GM12875 (cell line): ENCODE measurements at regions not wholly inside any gene's neighbourhood (a gene's known extent, or its start where the extent isn't known, plus 50 kb on each side); places are given as distances from the start of the nearest gene placed in this dataset.

Source experiments
- H3K4me3 ChIP-seq: one replicate; pipeline ENCODE4 v1.5.1; 2011; ENCODE audit warnings: low read depth, low read length, control low read depth
- CTCF ChIP-seq: IDR thresholded peaks from 2 replicates; pipeline ENCODE4 v1.5.1; 2011; ENCODE audit warnings: low read depth, mild to moderate bottlenecking, control low read depth, inconsistent platforms, low read length, moderate library complexity, borderline replicate concordance; ENCODE audit not compliant: insufficient read depth

GRCh38 chr18:71598374-71598773 is 945.8 kb downstream of the CBLN2 start:
- H3K4me3 ChIP-seq, result no peak overlapping the region
- no peak for TF ChIP-seq CTCF

GRCh38 chr18:71597219-71597618 is 946.9 kb downstream of the CBLN2 start:
- TF ChIP-seq CTCF, result no peak
- H3K4me3 ChIP-seq, result no peak overlapping the region

GRCh38 chr18:71583252-71583651 is 960.9 kb downstream of the CBLN2 start:
- no peak for TF ChIP-seq CTCF
- no peak overlapping the region for H3K4me3 ChIP-seq

GRCh38 chr18:71554686-71555085 is 989.5 kb downstream of the CBLN2 start:
- no peak overlapping the region for H3K4me3 ChIP-seq
- no peak for TF ChIP-seq CTCF

GRCh38 chr18:71541643-71542042 is 1002.5 kb downstream of the CBLN2 start:
- H3K4me3 ChIP-seq, result no peak overlapping the region
- no peak for TF ChIP-seq CTCF

- H3K4me3 ChIP-seq, result no peak overlapping the region
- TF ChIP-seq CTCF, result no peak
Measured at GRCh38 chr18:71529703-71530303, 1014.3 kb downstream of the CBLN2 start.
